Hippocampal formation (tissue), 2 donors: ENCODE measurements at regions not wholly inside any gene's neighbourhood (a gene's known extent, or its start where the extent isn't known, plus 50 kb on each side); places are given as distances from the start of the nearest gene placed in this dataset.

ENCODE experiments used
- DNase-seq, 2 donors: peaks; one replicate each; lab custom pipeline; 2025; lab: John Stamatoyannopoulos, UW

GRCh38 chr14:44712024-44712815 lies 205.1 kb upstream of the FSCB start:
- DNase-seq, result no peak

GRCh38 chr14:44701563-44702263 lies 194.6 kb upstream of the FSCB start:
- DNase-seq, result no peak

GRCh38 chr14:44700694-44701093 lies 193.6 kb upstream of the FSCB start:
- no peak for DNase-seq

- DNase-seq, result no peak
These were observed 193.1 kb upstream of the FSCB start for GRCh38 chr14:44700184-44700583.

- DNase-seq, result no peak
These were observed 192.3 kb upstream of the FSCB start for GRCh38 chr14:44699391-44699790.

GRCh38 chr14:44669496-44669895 lies 162.4 kb upstream of the FSCB start:
- no peak for DNase-seq

- DNase-seq, result no peak
These were observed 156.1 kb upstream of the FSCB start for GRCh38 chr14:44663136-44663535.

GRCh38 chr14:44662250-44662891 lies 155.3 kb upstream of the FSCB start:
- DNase-seq, result no peak

GRCh38 chr14:44658389-44658696 lies 151.3 kb upstream of the FSCB start:
- DNase-seq, result no peak

- peak; percentile 1 to 45 for DNase-seq
These were observed 150.8 kb upstream of the FSCB start for GRCh38 chr14:44657696-44658388.

- DNase-seq, result no peak
These were observed 150.1 kb upstream of the FSCB start for GRCh38 chr14:44657203-44657602.

GRCh38 chr14:44654591-44654990 lies 147.5 kb upstream of the FSCB start:
- DNase-seq, result no peak

GRCh38 chr14:44653641-44654040 lies 146.6 kb upstream of the FSCB start:
- no peak for DNase-seq

- no peak for DNase-seq
These were observed 145.6 kb upstream of the FSCB start for GRCh38 chr14:44652640-44653039.

- no peak for DNase-seq
These were observed 142.0 kb upstream of the FSCB start for GRCh38 chr14:44649061-44649460.

GRCh38 chr14:44640416-44640815 lies 133.3 kb upstream of the FSCB start:
- no peak for DNase-seq

- no peak for DNase-seq
These were observed 132.8 kb upstream of the FSCB start for GRCh38 chr14:44639781-44640385.

- DNase-seq, result no peak
These were observed 127.6 kb upstream of the FSCB start for GRCh38 chr14:44634692-44635091.

- no peak for DNase-seq
These were observed 119.3 kb upstream of the FSCB start for GRCh38 chr14:44626423-44626822.

GRCh38 chr14:44625098-44625497 lies 118.0 kb upstream of the FSCB start:
- DNase-seq, result no peak

GRCh38 chr14:44620121-44621019 lies 113.3 kb upstream of the FSCB start:
- no peak for DNase-seq
